Neural crest cell (in vitro differentiated cells): ENCODE measurements at regions not wholly inside any gene's neighbourhood (a gene's known extent, or its start where the extent isn't known, plus 50 kb on each side); places are given as distances from the start of the nearest gene placed in this dataset.

Experiments
- DNase-seq: peaks from one replicate; pipeline ENCODE4 v3.0.0; 2021; ENCODE audit warnings: low read depth, mixed read lengths, low spot score
- H3K27ac Mint-ChIP-seq: one replicate; pipeline ENCODE4 v1.8.0; 2021; ENCODE audit warnings: mild to moderate bottlenecking, mixed read lengths; ENCODE audit not compliant: unreplicated experiment
- H3K27me3 Mint-ChIP-seq: 2 replicates; pipeline ENCODE4 v1.8.0; 2021; ENCODE audit warnings: low read depth, mild to moderate bottlenecking, mixed read lengths
- H3K36me3 Mint-ChIP-seq: 2 replicates; pipeline ENCODE4 v1.8.0; 2021; ENCODE audit warnings: low read depth, mild to moderate bottlenecking, mixed read lengths
- H3K4me1 Mint-ChIP-seq: 2 replicates; pipeline ENCODE4 v1.8.0; 2021; ENCODE audit warnings: mixed read lengths
- H3K4me3 Mint-ChIP-seq: one replicate; pipeline ENCODE4 v1.8.0; 2021; ENCODE audit warnings: mild to moderate bottlenecking, mixed read lengths
- H3K9me3 Mint-ChIP-seq: 2 replicates; pipeline ENCODE4 v1.8.0; 2021; ENCODE audit warnings: mixed read lengths
- CTCF ChIP-seq: fragments of 200-600 bp; sonication (generic); conservative IDR thresholded peaks from 2 replicates; pipeline ENCODE4 v1.5.0; 2021; ENCODE audit warnings: antibody characterized with exemption, mild to moderate bottlenecking

GRCh38 chr15:29333261-29333660, 63.6 kb upstream of the NSMCE3 start:
- no peaks in the 10 kb centered on the region for H3K4me1 Mint-ChIP-seq
- H3K4me3 Mint-ChIP-seq: no peak overlapping the region
- H3K9me3 Mint-ChIP-seq: no peaks in the 10 kb centered on the region
- no peak for TF ChIP-seq CTCF
- no peaks in the 10 kb centered on the region for H3K27me3 Mint-ChIP-seq
- H3K27ac Mint-ChIP-seq: no peak overlapping the region
- no peaks in the 10 kb centered on the region for H3K36me3 Mint-ChIP-seq
- no peak for DNase-seq

GRCh38 chr15:29331669-29332068, 62.0 kb upstream of the NSMCE3 start:
- no peak overlapping the region for H3K4me3 Mint-ChIP-seq
- H3K36me3 Mint-ChIP-seq: no peaks in the 10 kb centered on the region
- no peak for DNase-seq
- no peak overlapping the region for H3K27ac Mint-ChIP-seq
- no peaks in the 10 kb centered on the region for H3K4me1 Mint-ChIP-seq
- no peak for TF ChIP-seq CTCF
- H3K9me3 Mint-ChIP-seq: no peaks in the 10 kb centered on the region
- no peaks in the 10 kb centered on the region for H3K27me3 Mint-ChIP-seq

- H3K27ac Mint-ChIP-seq: no peak overlapping the region
- TF ChIP-seq CTCF: no peak
- H3K4me3 Mint-ChIP-seq: no peak overlapping the region
- H3K27me3 Mint-ChIP-seq: no peaks in the 10 kb centered on the region
- H3K4me1 Mint-ChIP-seq: no peaks in the 10 kb centered on the region
- DNase-seq: no peak
- H3K9me3 Mint-ChIP-seq: peaks cover under 1% of the 10 kb centered on the region
- H3K36me3 Mint-ChIP-seq: peaks cover under 1% of the 10 kb centered on the region
Measured at GRCh38 chr15:29331071-29331470, 61.4 kb upstream of the NSMCE3 start.

GRCh38 chr15:29324746-29325145, 55.1 kb upstream of the NSMCE3 start:
- H3K27me3 Mint-ChIP-seq: no peaks in the 10 kb centered on the region
- no peak overlapping the region for H3K4me3 Mint-ChIP-seq
- no peak for TF ChIP-seq CTCF
- peaks cover 13% of the 10 kb centered on the region for H3K36me3 Mint-ChIP-seq
- peaks cover 14% of the 10 kb centered on the region for H3K9me3 Mint-ChIP-seq
- DNase-seq: no peak
- H3K4me1 Mint-ChIP-seq: peaks cover 13% of the 10 kb centered on the region
- no peak overlapping the region for H3K27ac Mint-ChIP-seq

GRCh38 chr15:29323557-29323956, 53.9 kb upstream of the NSMCE3 start:
- Mint-ChIP-seq H3K4me3 (no peak overlapping the region), H3K27me3 (no peaks in the 10 kb centered on the region), H3K4me1 (peaks cover 13% of the 10 kb centered on the region), H3K9me3 (peaks cover 14% of the 10 kb centered on the region), H3K36me3 (peaks cover 13% of the 10 kb centered on the region), H3K27ac (no peak overlapping the region)
- TF ChIP-seq CTCF: no peak
- DNase-seq: no peak

GRCh38 chr15:29322415-29322814, 52.8 kb upstream of the NSMCE3 start:
- Mint-ChIP-seq H3K36me3 (peaks cover 13% of the 10 kb centered on the region), H3K9me3 (peaks cover 14% of the 10 kb centered on the region), H3K27me3 (no peaks in the 10 kb centered on the region), H3K27ac (no peak overlapping the region), H3K4me1 (peaks cover 13% of the 10 kb centered on the region), H3K4me3 (no peak overlapping the region)
- no peak for TF ChIP-seq CTCF
- DNase-seq: no peak
